HepG2 (cell line): ENCODE measurements at regions not wholly inside any gene's neighbourhood (a gene's known extent, or its start where the extent isn't known, plus 50 kb on each side); places are given as distances from the start of the nearest gene placed in this dataset.

Source experiments
- ATAC-seq: fragments of 200-7000 bp; cut with Tn5 transposase; 3 replicates; pipeline ENCODE4 v1.9.1; 2020; ENCODE audit warnings: mild to moderate bottlenecking, moderate library complexity
- BruUV-seq: library from RNA; stranded (reverse); fragments of 400-500 nt; replicated peaks from 2 replicates; lab custom pipeline; 2021; lab: Mats Ljungman, UMichigan
- CTCF ChIA-PET: fragments of 300-600 bp; formaldehyde crosslinking; extraction: SDS; loops from one replicate; lab custom pipeline; 2021; ENCODE audit warnings: low total read pairs, inconsistent platforms, low intra/inter-chr PET ratio; lab: Yijun Ruan, JAX
- POLR2A ChIA-PET: fragments of 350-600 bp; sonication (Branson Sonifier 250); formaldehyde crosslinking; loops from one replicate; lab custom pipeline; 2020; ENCODE audit warnings: antibody characterized with exemption, inconsistent platforms; lab: Yijun Ruan, JAX
- DNase-seq: peaks from one replicate; pipeline ENCODE4 v3.0.0-alpha.2; 2015; ENCODE audit warnings: low spot score
- FAIRE-seq: peaks from 3 replicates; lab custom pipeline; 2011; peaks lifted over from hg19 to GRCh38; lab: Jason Lieb, UNC
- H2AFZ ChIP-seq: one replicate; pipeline ENCODE4 v1.6.1; 2011; ENCODE audit warnings: low read length, inconsistent platforms
- H3K27ac ChIP-seq: fragments of 300-600 bp; 3 replicates; pipeline ENCODE4 v1.8.0; 2011; ENCODE audit warnings: mixed run types, mild to moderate bottlenecking, mixed read lengths, low read length, inconsistent platforms; ENCODE audit not compliant: insufficient read depth; ENCODE audit errors: extremely low read length
- H3K27me3 ChIP-seq, 2 experiments: fragments of 200-600 bp in 1 of 2; 2 replicates in 1 of 2; 3 replicates in 1 of 2; pipeline versions ENCODE4 v1.6.0 to v1.8.0; 2011; ENCODE audit warnings: low read length in 2 of 2, mild to moderate bottlenecking in 2 of 2, moderate library complexity in 2 of 2, inconsistent platforms in 1 of 2; ENCODE audit not compliant: insufficient read depth in 2 of 2, control insufficient read depth in 1 of 2
- H3K36me3 ChIP-seq, 2 experiments: fragments of 200-600 bp in 1 of 2; replicated peaks in 1 of 2; 2 replicates in 1 of 2; 3 replicates in 1 of 2; pipeline versions ENCODE4 v1.5.1 to v1.8.0; 2011; ENCODE audit warnings: low read length in 2 of 2, inconsistent platforms in 1 of 2; ENCODE audit not compliant: insufficient read depth in 2 of 2, control insufficient read depth in 1 of 2
- H3K4me1 ChIP-seq: 2 replicates; pipeline ENCODE4 v1.5.1; 2012; ENCODE audit warnings: low read length, inconsistent platforms; ENCODE audit not compliant: insufficient read depth
- H3K4me2 ChIP-seq: 2 replicates; pipeline ENCODE4 v1.6.0; 2011; ENCODE audit warnings: low read depth, low read length, inconsistent platforms
- H3K4me3 ChIP-seq, 3 experiments: fragments of 200-600 bp in 1 of 3; sonication (generic), shearing (Covaris generic) in 1 of 3; replicated peaks in 1 of 3; 2 replicates each; pipeline ENCODE4 v1.5.1; 2011 to 2016; ENCODE audit warnings: low read length in 3 of 3, inconsistent platforms in 2 of 3, low read depth in 2 of 3, mild to moderate bottlenecking in 2 of 3, control low read depth in 1 of 3, mixed read lengths in 1 of 3; ENCODE audit not compliant: insufficient read depth in 1 of 3
- H3K79me2 ChIP-seq: one replicate; pipeline ENCODE4 v1.6.1; 2011; ENCODE audit warnings: low read length, inconsistent platforms; ENCODE audit not compliant: insufficient read depth
- H3K9ac ChIP-seq: 2 replicates; pipeline ENCODE4 v1.6.0; 2011; ENCODE audit warnings: mild to moderate bottlenecking, low read depth, low read length, inconsistent platforms; ENCODE audit not compliant: insufficient read depth
- H3K9me3 ChIP-seq: 2 replicates; pipeline ENCODE4 v1.5.1; 2012; ENCODE audit warnings: mild to moderate bottlenecking, low read length
- H4K20me1 ChIP-seq: 2 replicates; pipeline ENCODE4 v1.6.0; 2011; ENCODE audit warnings: inconsistent platforms, mild to moderate bottlenecking, low read length, moderate library complexity; ENCODE audit not compliant: insufficient read depth
- FLYWCH1 ChIP-seq: sonication (generic); formaldehyde crosslinking; IDR thresholded peaks from 2 replicates; pipeline ENCODE4 v1.8.1; 2023; ENCODE audit warnings: mild to moderate bottlenecking, missing genetic modification reagents
- FOXO1 ChIP-seq: sonication (generic); formaldehyde crosslinking; IDR thresholded peaks from 2 replicates; pipeline ENCODE4 v1.4.0; 2020; ENCODE audit warnings: missing genetic modification reagents
- KDM5A ChIP-seq: fragments of 200-600 bp; sonication (generic); IDR thresholded peaks from 2 replicates; pipeline ENCODE4 v1.7.0; 2018; ENCODE audit warnings: antibody characterized with exemption, mild to moderate bottlenecking, low read length, borderline replicate concordance
- MEF2D ChIP-seq: sonication (generic); formaldehyde crosslinking; IDR thresholded peaks from 2 replicates; pipeline ENCODE4 v1.5.1; 2020; ENCODE audit warnings: mild to moderate bottlenecking, missing genetic modification reagents
- POGZ ChIP-seq: sonication (generic); formaldehyde crosslinking; IDR thresholded peaks from 2 replicates; pipeline ENCODE4 v1.4.0; 2020; ENCODE audit warnings: mild to moderate bottlenecking, missing genetic modification reagents
- XRCC5 ChIP-seq: fragments of 200-400 bp; formaldehyde crosslinking; optimal IDR thresholded peaks from 2 replicates; pipeline ENCODE3; 2017; ENCODE audit warnings: mild to moderate bottlenecking, low read length
- ZFP90 ChIP-seq: sonication (generic); formaldehyde crosslinking; IDR thresholded peaks from 2 replicates; pipeline ENCODE4 v1.8.0; 2022; ENCODE audit warnings: missing genetic modification reagents, mild to moderate bottlenecking, inconsistent platforms, borderline replicate concordance
- ZNF343 ChIP-seq: sonication (generic); formaldehyde crosslinking; IDR thresholded peaks from 2 replicates; pipeline ENCODE4 v1.4.0; 2020; ENCODE audit warnings: mild to moderate bottlenecking, missing genetic modification reagents
- ZNF510 ChIP-seq: sonication (generic); formaldehyde crosslinking; IDR thresholded peaks from 2 replicates; pipeline ENCODE4 v1.4.0; 2020; ENCODE audit warnings: low read depth, mild to moderate bottlenecking, missing genetic modification reagents
- WGBS: methylation state at CpG from one replicate; pipeline ENCODE4 v1.1.6; 2017; ENCODE audit warnings: low lambda C conversion rate; 5-methylcytosine and 5-hydroxymethylcytosine counted together
- in situ Hi-C: cut with HindIII; loops from 2 replicates; pipeline ENCODE4 v1.10.0; 2017; ENCODE audit warnings: low pct_unique_long_range_greater_than_20kb; ENCODE audit not compliant: extremely low pct_ligation_motif_present
- intact Hi-C: fragments of 100-400 bp; cut with micrococcal nuclease; formaldehyde crosslinking; loops from one replicate; pipeline ENCODE4 v1.10.0; 2022; ENCODE audit not compliant: unreplicated experiment
- TF ChIP-seq, protein P1 (sequence below): sonication (generic); formaldehyde crosslinking; IDR thresholded peaks from 2 replicates; pipeline ENCODE4 v1.4.0; 2020; ENCODE audit warnings: missing genetic modification reagents
- TF ChIP-seq, protein P2 (sequence below): sonication (generic); formaldehyde crosslinking; IDR thresholded peaks from 2 replicates; pipeline ENCODE4 v1.5.1; 2020; ENCODE audit warnings: missing genetic modification reagents, mild to moderate bottlenecking, borderline replicate concordance

DNA sequence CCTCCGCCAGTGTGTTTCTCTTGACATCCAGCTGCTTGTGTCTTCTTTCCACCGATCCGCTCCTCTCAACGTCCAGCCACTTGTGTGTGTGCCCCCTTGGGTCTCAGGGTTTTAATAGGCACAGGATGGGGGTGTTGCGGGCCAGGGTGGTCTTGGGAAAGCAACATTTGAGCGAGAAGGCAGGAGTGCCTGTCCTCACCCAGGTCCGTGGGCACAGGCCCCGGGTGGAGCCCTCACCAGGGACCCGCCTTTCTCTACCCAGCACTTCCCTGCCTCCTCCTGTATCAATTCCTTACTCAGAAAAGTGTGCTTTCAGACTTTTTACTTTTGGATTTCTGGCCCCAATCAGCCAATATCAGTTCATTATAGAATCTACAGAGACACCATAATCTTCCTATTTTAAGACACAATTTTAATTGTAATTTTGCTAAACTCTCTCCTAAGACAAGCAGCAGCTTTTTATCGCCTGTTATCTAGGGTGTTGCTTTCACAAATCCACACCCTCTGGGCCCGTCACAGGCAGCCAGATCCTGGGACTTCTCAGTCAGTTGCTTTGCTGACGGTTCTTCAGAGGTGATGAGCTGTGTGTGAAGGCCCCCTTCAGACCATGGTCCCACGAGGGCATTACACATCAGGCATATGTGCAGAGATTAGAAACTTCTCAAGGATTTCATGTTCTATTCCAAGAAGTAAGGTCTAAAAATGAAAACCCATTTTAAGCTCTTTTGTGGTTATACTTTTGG is 96.0 kb upstream of the FHL2 start:
- Histone ChIP-seq H3K27me3 (peaks cover 0 to 43% of the 10 kb centered on the region in 2 experiments), H3K9me3 (no peaks in the 10 kb centered on the region), H2AFZ (no peak overlapping the region), H3K9ac (no peak overlapping the region), H4K20me1 (no peaks in the 10 kb centered on the region), H3K36me3 (no peaks in the 10 kb centered on the region), H3K79me2 (no peaks in the 10 kb centered on the region), H3K4me1 (no peaks in the 10 kb centered on the region), H3K4me2 (no peak overlapping the region), H3K27ac (no peak overlapping the region), H3K4me3 (no peak overlapping the region)
- DNase-seq (no peak), ATAC-seq (no peak), FAIRE-seq (no peak)
- CTCF ChIA-PET: no interaction called here
- TF ChIP-seq POGZ (CRISPR knock-in tag) (no peak), ZFP90 (CRISPR knock-in tag) (no peak), FOXO1 (CRISPR knock-in tag) (no peak), ZNF510 (CRISPR knock-in tag) (no peak)
- no TSS peak for BruUV-seq
- in situ Hi-C loops: no loop called here
- POLR2A ChIA-PET: no interaction called here
- 30% methylated on average over 13 of the region's 13 CpGs for WGBS
- intact Hi-C loops: no loop called here

DNA sequence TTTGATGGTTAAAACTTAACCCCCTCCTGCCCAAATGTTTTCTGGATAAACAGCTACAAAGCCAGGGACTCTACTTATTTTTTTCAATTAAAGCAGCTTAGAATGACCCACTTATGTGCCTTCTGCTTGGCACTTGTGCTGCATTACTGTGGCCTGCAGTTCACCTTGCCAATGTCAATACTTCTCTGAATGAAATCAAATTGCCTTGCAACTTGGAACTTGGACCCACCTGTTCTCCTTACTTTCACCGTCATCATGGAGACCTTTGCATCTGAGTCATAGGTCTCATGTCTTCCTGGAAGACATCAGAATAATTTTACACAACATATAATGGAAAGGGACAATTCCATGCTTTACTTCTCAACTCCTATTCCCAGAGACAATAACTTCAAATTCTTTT is 92.1 kb upstream of the FHL2 start:
- H3K9me3 ChIP-seq: no peaks in the 10 kb centered on the region
- intact Hi-C loops (no loop called here), in situ Hi-C loops (no loop called here)
- no peaks in the 10 kb centered on the region for H3K4me1 ChIP-seq
- POLR2A ChIA-PET: no interaction called here
- ATAC-seq: no peak
- peaks cover 2 to 30% of the 10 kb centered on the region in 2 experiments for H3K27me3 ChIP-seq
- no peak overlapping the region for H3K4me2 ChIP-seq
- H3K4me3 ChIP-seq: no peak overlapping the region
- no peak overlapping the region for H3K27ac ChIP-seq
- H2AFZ ChIP-seq: no peak overlapping the region
- TF ChIP-seq, protein P1, sequence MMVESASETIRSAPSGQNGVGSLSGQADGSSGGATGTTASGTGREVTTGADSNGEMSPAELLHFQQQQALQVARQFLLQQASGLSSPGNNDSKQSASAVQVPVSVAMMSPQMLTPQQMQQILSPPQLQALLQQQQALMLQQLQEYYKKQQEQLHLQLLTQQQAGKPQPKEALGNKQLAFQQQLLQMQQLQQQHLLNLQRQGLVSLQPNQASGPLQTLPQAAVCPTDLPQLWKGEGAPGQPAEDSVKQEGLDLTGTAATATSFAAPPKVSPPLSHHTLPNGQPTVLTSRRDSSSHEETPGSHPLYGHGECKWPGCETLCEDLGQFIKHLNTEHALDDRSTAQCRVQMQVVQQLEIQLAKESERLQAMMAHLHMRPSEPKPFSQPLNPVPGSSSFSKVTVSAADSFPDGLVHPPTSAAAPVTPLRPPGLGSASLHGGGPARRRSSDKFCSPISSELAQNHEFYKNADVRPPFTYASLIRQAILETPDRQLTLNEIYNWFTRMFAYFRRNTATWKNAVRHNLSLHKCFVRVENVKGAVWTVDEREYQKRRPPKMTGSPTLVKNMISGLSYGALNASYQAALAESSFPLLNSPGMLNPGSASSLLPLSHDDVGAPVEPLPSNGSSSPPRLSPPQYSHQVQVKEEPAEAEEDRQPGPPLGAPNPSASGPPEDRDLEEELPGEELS: no peak
- TF ChIP-seq KDM5A (no peak), XRCC5 (no peak), MEF2D (CRISPR knock-in tag) (no peak), FLYWCH1 (CRISPR knock-in tag) (no peak), ZNF343 (no peak)
- TF ChIP-seq, protein P2, sequence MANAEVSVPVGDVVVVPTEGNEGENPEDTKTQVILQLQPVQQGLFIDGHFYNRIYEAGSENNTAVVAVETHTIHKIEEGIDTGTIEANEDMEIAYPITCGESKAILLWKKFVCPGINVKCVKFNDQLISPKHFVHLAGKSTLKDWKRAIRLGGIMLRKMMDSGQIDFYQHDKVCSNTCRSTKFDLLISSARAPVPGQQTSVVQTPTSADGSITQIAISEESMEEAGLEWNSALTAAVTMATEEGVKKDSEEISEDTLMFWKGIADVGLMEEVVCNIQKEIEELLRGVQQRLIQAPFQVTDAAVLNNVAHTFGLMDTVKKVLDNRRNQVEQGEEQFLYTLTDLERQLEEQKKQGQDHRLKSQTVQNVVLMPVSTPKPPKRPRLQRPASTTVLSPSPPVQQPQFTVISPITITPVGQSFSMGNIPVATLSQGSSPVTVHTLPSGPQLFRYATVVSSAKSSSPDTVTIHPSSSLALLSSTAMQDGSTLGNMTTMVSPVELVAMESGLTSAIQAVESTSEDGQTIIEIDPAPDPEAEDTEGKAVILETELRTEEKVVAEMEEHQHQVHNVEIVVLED: no peak
- H3K79me2 ChIP-seq: no peaks in the 10 kb centered on the region
- no TSS peak for BruUV-seq
- H4K20me1 ChIP-seq: no peaks in the 10 kb centered on the region
- no peaks in the 10 kb centered on the region for H3K36me3 ChIP-seq
- CTCF ChIA-PET: no interaction called here
- 0% methylated on average over 1 of the region's 1 CpG for whole genome bisulfite sequencing
- DNase-seq: no peak
- no peak overlapping the region for H3K9ac ChIP-seq
- no peak for FAIRE-seq
